NCI-H526 (cell line): ENCODE measurements at regions not wholly inside any gene's neighbourhood (a gene's known extent, or its start where the extent isn't known, plus 50 kb on each side); places are given as distances from the start of the nearest gene placed in this dataset.
"Not testable (repeated sequence)": the region's sequence is repeated elsewhere in the genome, so short reads cannot be mapped to it uniquely, and the experiment has no call there.

Source experiments
- DNase-seq, 2 experiments: peaks; one replicate each; lab custom pipeline; 2025; lab: John Stamatoyannopoulos, UW

GRCh38 chr11:119586181-119586580, 142.8 kb downstream of the NECTIN1 start:
- DNase-seq, result no peak

GRCh38 chr11:119585043-119585781, 143.8 kb downstream of the NECTIN1 start:
- DNase-seq, result peak; percentile 22 to 89

- DNase-seq, result peak; percentile 75 to 93
These were observed 144.6 kb downstream of the NECTIN1 start for GRCh38 chr11:119584193-119585042.

GRCh38 chr11:119583585-119583984, 145.4 kb downstream of the NECTIN1 start:
- DNase-seq, result peak in 1 of 2 experiments; percentile 40

- DNase-seq, result not testable (repeated sequence)
These were observed 147.6 kb downstream of the NECTIN1 start for GRCh38 chr11:119581396-119581795.

GRCh38 chr11:119580751-119581150, 148.2 kb downstream of the NECTIN1 start:
- DNase-seq, result no peak

DNA sequence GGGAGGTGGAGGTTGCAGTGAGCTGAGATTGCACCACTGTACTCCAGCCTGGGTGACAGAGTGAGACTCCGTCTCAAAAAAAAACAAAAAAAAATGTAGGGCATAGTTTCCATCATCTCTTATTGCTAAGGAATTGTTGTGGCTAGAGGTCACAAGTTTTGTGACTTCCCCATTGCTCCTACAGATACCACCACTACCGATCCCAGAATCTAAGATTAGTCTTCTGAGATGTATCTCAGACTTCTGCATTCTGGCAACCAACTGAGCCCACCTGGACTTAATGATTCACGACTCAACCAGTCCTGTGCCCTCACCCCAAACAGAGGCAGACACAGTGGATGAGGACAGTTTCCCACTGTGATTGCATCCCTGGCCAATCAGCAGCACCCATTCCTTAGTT, 148.9 kb downstream of the NECTIN1 start:
- DNase-seq, result no peak

DNA sequence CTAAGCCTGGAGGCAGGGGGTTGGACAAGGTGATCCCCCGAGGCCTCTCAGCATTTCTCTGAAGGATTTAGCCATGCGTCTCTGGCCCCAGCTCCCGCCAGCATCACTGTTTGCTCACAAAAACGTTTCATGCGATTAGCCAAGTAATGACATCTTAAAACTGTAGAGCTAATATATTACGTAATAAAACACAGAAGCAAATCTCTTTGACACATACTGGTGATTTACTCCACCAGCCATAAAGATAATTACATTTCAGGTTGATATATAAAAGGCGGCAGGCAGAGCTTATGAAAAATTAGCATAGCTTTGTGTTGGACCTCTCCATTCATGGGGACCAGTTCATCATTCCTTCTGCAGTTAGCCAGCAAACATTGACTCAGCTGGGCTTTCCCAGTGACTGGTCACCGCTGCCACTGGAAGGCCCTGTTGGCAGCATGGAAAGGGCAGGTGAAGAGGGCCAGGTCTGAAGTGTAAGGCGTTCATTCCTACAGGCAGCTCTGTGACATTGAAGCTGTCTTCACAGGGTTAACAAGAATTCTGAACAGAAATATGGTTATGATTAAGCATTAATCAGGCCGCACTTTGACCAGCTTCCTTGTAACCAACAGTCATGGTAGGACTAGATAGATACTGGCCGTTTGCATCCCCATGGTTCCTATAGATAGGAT, 150.3 kb downstream of the NECTIN1 start:
- no peak for DNase-seq

- no peak for DNase-seq
These were observed 150.9 kb upstream of the THY1 start for GRCh38 chr11:119573858-119574257.

GRCh38 chr11:119572481-119573424, 149.8 kb upstream of the THY1 start:
- DNase-seq, result no peak

DNA sequence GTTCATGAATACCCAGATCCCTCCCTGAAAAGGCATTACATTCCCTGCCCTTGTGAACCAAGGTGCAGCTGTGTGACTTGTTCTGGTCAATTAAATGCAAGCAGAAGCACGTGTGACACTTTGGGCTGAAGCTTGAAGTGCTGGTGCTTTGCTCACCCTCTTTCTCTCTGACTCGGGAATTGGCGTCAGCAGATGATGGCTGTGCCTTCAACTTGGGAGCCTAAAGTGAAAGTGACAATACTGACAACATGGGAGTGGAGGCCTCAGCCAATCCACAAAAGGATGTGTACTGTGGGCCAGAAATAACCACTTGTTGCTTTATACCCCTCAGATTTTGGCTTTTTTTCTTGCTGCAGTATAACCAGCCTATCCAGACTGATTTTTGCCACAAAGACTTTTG, 148.3 kb upstream of the THY1 start:
- no peak for DNase-seq

GRCh38 chr11:119567688-119568582, 145.0 kb upstream of the THY1 start:
- peak; percentile 75 to 94 for DNase-seq

- DNase-seq, result no peak
These were observed 143.3 kb upstream of the THY1 start for GRCh38 chr11:119566319-119566718.

DNA sequence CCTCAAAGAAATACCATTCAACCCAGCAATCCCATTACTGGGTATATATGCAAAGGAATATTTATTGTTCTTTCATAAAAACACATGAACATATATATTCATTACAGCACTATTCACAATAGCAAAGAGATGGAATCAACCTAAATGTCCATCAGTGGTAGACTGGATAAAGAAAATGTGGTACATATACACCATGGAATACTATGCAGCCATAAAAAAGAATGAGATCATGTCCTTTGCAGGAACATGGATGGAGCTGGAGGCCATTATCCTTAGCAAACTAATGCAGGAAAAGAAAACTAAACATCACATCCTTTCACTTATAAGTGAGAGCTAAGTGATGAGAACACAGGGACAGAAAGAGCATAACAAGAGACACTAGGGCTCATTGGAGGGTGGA, 142.7 kb upstream of the THY1 start:
- not testable (repeated sequence) for DNase-seq

GRCh38 chr11:119560961-119561360, 138.0 kb upstream of the THY1 start:
- DNase-seq, result no peak

DNA sequence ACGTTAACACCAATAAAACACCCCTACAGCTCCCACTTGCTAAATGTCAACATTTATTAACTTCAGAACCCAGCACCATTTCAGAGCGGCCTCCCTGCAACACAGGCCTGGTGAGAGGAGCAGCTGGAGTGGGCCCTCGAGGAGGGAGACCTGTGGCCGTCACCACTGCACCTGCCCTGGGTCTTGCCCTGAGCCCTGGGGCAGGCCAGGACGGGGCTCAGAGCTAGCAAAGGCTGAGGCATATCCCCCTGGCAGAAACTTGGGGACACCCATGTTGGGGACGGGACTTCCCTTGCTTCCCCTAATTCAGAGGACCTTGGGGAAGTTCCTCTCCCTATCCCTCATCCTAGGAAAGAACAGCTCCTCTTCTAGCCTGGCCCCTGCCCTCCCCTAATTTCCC, 137.3 kb upstream of the THY1 start:
- no peak for DNase-seq

DNA sequence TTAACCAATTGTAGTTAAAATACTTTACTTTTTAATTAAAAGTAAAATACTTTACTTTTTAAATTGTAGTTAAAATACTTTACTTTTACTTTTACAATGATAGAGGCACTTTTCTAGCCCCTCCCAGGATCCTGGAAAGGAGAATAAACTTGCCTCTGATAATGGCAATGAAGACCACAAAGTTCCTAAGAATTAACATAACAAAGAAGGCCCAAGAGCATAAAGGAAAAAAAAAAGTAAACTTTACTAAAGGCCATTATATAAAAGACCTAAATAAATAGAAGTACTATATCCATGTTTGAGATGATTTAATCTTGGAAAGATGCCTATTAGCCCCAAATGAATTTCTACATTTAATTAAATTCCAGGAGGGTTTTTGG, 129.1 kb upstream of the THY1 start:
- DNase-seq, result no peak

GRCh38 chr11:119551420-119552105, 128.6 kb upstream of the THY1 start:
- no peak for DNase-seq

GRCh38 chr11:119550053-119550752, 127.2 kb upstream of the THY1 start:
- peak; percentile 74 to 80 for DNase-seq
